HG03520 (cell line): ENCODE measurements at regions not wholly inside any gene's neighbourhood (a gene's known extent, or its start where the extent isn't known, plus 50 kb on each side); places are given as distances from the start of the nearest gene placed in this dataset.

Experiments
- ATAC-seq: cut with Tn5 transposase; IDR thresholded peaks from one replicate; pipeline ENCODE4 v1.9.1; 2021; ENCODE audit warnings: mild to moderate bottlenecking, moderate library complexity; ENCODE audit not compliant: unreplicated experiment

DNA sequence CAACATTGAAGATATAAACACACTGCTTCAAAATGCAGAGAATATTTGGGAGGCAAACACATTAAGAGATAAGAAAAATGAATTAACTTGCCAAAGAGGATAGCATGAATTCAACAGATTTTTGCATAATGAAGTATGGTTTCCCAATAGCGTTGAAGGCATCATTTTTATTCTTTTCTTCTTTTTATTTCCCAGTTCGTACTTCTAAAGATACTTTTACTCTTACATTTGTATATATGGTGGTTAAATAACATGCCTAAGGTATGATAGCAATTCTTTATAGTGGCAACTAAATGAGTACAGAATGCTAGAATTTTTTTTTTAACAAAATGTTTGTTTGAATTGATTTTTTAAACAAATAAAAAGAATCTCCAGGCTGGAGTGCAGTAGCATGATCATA, 473.4 kb upstream of the MARCKS start:
- ATAC-seq, result no peak

- no peak for ATAC-seq
Observed at GRCh38 chr6:113385020-113385431, 472.1 kb upstream of the MARCKS start.

- ATAC-seq, result no peak
Observed at GRCh38 chr6:113388996-113389395, 468.1 kb upstream of the MARCKS start.

DNA sequence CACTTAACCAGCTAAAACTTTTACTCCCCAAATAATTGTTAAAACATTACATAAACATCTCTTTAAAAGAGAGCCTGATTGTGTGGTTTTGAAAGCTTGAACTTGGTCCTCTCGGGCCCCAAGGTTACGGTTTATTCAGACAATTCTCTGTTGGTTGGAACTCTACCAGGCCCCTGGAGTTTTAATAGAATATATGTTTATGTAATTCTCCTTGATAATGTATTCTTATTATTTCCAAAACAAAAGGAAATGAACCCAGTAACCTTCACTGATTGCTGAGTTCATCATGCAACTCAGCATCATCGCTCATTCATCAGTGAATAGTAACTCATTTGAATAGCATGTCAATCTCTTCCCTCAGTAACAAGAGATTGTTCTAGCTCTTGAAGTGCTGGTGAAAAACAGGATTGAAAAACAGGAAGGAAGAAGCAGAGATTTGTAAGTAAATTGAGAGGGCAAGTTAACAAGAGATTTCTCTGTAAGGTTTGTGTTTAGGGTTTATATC, 464.5 kb upstream of the MARCKS start:
- ATAC-seq, result no peak

GRCh38 chr6:113394216-113394615, 462.9 kb upstream of the MARCKS start:
- ATAC-seq, result no peak

DNA sequence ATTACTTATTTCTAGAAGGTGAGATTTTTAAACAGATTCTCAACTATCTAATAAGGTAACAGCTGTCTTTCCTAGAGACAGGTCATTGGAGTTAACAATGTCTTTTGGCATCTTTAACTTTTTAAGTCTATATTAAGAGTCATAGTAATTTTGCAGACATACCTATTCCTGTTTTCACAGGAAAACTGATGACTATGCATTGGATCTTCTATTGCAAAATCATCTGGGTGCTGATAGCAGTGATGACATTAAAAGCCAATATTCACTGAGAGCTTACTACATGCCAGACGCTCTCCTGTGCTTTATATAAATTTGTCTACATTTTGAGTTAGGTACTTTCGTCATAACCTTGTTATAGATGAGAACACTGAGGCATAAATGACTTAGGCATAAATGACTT, 462.4 kb upstream of the MARCKS start:
- ATAC-seq, result no peak

DNA sequence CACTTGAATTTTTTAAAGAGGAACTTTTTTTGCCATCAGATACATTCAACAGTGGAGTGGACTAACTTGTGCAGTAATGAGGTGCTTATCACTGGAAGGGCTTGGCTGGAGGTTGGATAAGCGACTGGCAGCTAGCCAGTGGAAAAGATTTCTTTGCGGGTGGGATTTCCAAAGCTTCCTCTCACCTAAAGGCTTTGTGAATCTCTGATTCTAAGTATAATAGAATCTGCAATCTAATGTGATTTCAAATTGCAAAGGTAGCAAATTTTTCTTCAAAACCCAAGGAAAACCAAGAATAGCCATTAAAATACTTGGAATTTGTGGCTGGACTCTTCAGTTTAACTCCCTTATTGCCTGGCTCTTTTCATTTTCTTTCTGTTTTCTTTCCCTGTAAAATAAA, 460.4 kb upstream of the MARCKS start:
- ATAC-seq, result no peak

DNA sequence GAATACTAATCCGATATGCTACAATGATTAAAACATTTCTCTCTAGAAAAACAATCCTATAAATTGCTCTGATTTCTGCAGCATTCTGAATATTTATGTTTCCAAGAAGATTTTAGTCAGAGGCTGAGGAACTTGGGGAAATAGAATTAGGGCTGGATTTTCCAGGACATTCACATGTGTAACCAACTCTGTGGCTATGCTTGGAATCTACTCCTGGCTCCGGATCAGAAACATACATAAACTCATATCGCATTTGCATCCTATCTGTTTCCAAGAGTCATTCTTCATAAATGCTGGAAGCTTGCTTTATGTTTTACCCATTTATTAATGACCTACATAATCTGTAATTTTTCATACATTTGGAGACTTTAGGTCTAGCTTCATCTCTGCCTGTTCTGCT, 459.9 kb upstream of the MARCKS start:
- ATAC-seq, result no peak

GRCh38 chr6:113401231-113401630, 455.9 kb upstream of the MARCKS start:
- no peak for ATAC-seq

DNA sequence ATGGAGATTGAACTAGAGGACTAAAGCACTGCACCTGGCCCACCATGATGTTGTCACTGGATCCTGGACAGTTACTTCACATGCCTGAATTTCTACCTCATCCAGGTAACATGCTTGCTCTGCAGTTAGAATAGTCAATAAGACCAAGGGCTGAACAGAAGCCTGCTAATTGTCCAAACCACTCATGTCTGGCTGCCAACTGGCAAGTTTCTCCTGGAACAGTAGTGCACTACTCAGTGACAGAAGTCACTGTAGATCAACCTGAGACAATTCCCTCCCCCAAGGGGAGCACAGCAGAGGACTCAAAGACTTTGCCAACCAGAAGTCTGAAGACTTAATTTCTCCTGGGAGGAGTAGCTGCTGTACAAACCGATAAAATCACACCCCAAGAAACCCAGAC, 454.6 kb upstream of the MARCKS start:
- no peak for ATAC-seq

DNA sequence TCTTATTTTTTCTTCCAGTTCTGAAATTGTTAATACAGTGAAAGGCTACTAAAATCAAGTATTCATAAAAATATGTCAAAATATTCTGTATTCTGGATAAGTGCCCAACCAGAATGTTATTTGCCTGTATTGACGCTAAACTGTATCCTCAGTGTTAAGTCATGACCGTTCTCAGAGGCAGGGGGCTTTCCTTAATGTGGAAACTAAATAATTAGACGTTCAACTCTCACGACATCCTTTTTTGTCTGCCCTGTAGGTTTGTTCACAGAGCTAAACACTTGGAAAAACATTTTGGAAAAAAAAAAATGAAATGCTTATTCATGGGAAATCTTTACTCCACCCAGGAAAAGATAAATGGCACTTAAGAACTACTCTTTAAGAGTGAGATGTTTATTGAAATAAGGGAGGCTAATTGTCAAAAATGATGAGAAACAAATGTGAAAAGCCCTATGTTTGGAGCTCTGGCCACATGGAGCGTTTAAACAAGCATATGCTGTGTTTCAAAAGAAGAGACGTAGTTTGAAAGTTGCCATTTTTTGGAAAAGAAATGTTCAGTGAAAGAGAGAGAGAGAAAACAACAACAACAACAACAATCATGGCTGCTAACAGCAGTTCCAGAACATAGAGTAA, 453.1 kb upstream of the MARCKS start:
- ATAC-seq, result no peak

DNA sequence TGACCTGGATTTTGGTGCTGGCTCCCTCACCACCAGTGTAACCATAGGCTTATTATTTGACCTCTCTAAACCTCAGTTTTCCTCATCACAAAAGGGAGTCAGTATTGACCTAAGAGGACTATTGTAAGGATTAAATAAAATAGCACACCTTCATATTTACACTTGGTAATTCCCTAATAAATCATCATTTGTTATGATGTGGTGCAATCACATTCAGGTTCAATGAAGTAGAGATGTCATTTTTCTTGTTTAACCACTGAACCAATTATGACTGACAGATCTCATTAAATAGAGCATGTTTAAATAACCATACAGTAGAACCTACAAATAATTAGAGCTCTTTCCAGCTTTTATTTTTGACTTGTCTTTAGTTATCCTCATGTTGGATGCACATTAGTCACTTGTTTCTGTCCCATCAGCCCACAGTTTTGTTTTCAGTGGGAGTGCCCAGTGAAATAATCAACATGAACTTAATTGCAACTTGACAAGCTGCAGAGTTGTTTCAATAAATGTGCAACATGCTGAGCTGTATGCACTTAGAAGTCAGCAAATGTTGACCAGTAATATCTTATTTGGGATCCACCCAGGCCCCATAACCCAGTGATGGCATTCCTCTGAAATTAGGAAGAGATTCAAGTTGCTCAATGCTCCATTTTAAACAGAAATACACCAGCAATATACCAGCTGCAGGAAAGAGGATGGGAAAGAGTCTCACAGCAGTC, 451.7 kb upstream of the MARCKS start:
- no peak for ATAC-seq

DNA sequence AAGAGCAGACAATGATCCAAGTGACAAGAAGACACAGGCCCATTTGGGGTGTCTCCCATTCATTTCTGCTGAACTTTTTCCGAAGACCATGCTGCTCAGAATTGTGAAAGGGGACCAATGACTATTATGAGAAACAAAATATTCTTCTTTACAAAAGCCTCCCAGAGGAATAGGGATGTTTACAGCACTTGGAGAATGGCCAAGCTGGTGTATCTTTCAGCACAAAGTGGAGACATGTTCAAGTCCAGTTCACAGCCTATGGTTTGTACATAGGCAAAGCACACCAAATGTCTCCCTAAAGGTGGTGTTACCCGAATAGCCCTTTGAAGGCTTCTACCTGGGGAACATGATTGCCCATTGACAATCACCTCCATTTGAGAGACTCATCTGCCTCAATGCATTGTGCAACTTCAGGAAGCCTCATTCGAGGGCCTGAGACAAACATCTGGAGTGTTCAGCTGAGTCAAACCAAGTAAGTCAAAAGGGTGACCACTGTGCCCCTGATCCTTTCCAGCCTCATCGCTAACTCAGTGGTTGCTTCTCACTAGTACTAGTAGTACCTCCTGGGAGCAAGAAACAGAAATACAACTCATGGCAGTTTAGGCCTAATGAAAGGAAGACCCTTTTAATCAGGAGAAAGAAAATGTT, 451.0 kb upstream of the MARCKS start:
- ATAC-seq, result no peak

- no peak for ATAC-seq
Observed at GRCh38 chr6:113411011-113411410, 446.1 kb upstream of the MARCKS start.

GRCh38 chr6:113412589-113413357, 444.4 kb upstream of the MARCKS start:
- no peak for ATAC-seq

DNA sequence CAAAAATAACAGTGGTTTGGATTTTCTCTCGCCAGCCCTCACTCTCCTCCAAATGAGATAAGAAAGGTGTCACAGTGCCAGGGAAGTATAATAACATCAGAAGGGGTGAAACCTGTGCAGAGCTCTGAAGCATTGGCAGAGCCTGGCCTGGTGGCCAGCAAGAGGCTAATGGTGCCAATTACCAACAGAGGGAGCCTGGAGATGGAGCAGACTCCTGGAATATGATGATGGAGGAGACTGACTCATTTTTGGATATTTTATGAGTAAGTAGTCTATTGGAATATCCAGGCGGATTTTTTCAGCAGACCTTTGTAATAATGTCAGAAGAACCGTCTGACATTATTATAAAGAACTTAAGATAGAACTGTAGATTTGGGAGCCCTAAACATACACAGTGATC, 442.6 kb upstream of the MARCKS start:
- no peak for ATAC-seq

DNA sequence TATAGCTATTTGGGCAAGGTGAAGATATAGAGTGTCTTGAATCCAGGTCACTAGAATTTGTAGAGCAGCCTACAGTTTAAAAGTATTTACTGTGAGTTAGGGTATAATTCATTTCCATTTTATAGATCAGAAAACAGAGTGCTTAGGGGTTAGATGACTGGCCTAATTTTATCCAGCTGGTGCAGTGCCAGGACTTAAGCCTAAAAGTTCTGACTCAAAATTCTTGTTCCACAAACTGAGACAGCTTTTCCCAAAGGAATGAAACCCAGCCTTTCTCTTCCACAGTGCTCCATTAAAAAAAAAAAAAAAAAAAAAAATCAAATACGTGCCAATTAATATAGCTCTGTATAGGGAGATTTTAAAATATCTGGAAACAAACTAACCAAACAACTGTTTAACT, 441.0 kb upstream of the MARCKS start:
- ATAC-seq, result no peak

GRCh38 chr6:113420290-113420689, 436.9 kb upstream of the MARCKS start:
- ATAC-seq, result no peak

GRCh38 chr6:113421997-113422396, 435.1 kb upstream of the MARCKS start:
- ATAC-seq, result no peak

DNA sequence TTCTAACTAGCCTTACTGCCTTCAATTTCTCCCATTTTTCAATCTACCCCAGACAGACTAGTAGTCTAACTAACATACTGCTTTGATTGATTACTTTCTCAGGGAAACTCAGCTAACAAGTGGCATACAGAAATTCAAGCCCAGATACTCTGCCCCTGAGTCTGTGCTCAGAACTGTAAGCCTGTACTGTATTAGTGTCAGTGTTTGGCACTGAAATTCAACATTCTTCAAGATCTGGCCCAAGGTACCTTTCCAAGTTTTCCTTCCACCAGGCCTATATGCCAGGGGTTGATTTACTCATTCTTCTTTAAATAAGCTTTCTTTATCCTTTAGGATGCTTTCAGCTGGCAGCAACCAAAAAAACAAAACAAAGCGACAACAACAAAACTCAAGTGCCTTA, 433.2 kb upstream of the MARCKS start:
- ATAC-seq, result no peak

GRCh38 chr6:113425977-113426660, 431.0 kb upstream of the MARCKS start:
- no peak for ATAC-seq
